GM19035 (cell line): ENCODE measurements at regions not wholly inside any gene's neighbourhood (a gene's known extent, or its start where the extent isn't known, plus 50 kb on each side); places are given as distances from the start of the nearest gene placed in this dataset.

Experiments
- ATAC-seq: cut with Tn5 transposase; IDR thresholded peaks from one replicate; pipeline ENCODE4 v1.9.1; 2021; ENCODE audit not compliant: unreplicated experiment

- no peak for ATAC-seq
Observed at GRCh38 chr6:43910638-43911353, 140.8 kb downstream of the VEGFA start.

GRCh38 chr6:43910149-43910637 lies 140.2 kb downstream of the VEGFA start:
- no peak for ATAC-seq

DNA sequence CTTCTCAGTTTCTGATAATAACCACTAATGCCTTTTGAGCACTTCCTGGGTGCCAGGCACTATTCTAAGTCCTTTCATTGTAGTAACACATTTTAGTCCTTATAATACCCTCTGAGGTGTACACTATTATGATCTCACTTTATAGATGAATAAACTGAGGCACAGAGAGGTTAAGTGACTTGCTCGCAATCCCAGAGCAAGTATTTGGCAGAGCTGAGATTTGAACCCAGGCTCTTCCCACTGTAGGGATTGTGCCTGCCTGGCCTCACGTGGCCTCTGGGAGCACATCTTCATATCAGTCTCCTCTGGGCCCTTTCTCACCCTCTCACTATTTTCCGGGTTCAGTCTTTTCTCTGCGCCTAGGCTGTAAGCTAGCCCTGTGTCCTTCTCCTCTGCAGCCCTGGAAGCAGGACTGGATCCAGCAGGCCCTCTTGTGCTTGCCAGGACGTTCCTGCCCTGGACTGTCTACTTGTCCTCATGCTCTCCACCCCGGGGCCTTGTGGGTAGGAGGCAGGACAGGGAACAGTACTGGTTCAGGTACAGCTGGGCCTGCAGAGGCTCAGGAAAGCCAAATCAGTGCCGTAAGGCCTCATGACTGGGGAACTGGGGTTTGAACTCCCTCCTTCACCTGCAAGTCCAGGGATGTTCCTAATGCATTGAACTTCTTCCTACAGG lies 139.6 kb downstream of the VEGFA start:
- no peak for ATAC-seq

DNA sequence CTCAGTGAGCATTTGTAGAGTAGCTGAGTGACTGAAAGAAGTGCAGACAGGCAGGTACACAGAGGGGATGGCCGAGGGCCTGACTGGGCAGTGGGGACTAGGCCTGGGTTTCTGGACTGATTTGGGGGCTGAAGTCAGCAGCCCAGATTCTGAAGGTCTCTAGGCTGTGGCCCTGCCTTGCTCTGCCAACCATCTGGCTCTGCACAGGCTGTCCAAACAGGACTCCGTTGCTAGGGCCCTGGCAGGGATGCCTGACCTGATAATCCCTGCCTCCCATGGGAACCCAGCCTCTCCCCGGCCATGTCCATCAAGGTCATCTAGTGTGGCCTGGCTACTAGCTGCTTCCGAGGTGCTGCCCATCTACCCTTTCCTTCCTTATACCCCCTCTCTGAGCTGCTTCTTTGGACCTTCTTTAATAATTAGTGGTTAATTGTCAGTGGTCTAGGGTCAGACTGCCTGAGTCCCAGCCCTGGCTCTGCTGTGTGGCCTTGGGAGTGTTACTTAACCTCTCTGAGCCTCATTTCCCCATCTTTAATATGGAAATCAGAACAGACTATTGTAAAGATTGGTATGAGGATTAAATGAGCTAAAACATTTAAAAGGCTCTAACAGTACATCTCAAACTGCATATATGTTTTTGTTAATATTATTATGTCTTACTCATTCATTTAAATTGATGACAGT lies 137.9 kb downstream of the VEGFA start:
- no peak for ATAC-seq

DNA sequence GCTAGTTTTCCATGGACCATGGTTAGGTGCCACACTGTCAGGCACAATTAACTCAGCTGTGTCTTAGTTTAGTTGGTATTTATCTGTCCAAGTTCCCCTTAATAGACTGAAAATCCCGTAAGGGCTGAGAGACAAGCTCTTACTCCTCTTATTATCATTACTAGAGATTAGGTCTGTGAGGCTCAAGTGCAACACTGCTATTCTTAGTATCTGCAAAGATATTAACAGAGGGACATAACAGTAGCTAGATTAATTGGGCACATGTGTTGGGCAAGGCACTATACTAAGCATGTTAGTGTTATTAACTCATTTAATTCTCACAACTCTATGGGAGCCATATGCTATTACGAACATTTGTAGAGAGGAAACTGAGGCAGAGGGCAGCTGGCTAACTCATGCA lies 137.3 kb downstream of the VEGFA start:
- no peak for ATAC-seq

GRCh38 chr6:43904311-43905123 lies 134.5 kb downstream of the VEGFA start:
- no peak for ATAC-seq

GRCh38 chr6:43903739-43904290 lies 133.8 kb downstream of the VEGFA start:
- no peak for ATAC-seq

GRCh38 chr6:43901733-43902230 lies 131.8 kb downstream of the VEGFA start:
- no peak for ATAC-seq

GRCh38 chr6:43900916-43901732 lies 131.1 kb downstream of the VEGFA start:
- ATAC-seq: no peak

DNA sequence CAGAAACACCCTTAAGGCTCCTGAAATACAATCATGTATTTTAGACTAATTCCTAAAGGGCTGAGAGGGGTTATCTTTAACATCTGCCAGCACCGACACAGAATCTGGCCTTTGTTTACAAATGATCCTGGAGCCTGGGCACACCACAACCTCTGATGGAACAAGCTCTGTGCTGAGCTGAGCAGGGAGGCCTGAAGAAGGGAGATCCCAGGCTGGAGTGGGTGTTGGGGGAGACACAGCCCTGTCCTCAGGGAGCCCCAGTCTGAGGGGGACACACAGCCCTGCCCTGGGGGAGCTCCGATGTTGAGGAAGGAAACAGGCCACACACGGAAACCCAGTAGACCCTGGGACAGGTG lies 130.5 kb downstream of the VEGFA start:
- ATAC-seq: no peak

DNA sequence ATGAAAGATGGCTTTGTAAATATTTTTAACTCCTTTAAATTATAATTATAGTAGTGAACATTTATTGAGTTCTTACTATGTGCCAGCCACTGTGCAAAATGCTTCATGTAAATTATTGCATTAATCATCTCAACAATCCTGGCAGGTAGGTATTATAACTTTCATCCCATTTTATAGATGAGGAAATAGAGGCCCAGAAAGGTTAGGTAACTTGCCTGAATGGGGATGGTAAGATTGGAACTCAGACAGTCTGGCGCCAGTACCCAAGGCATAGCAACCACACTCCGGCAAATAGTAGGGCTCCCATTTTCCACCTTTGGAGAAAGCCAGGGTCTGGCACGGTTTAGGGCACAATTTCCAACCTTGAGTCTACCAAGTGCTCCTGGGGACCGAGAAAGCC lies 129.8 kb downstream of the VEGFA start:
- no peak for ATAC-seq

DNA sequence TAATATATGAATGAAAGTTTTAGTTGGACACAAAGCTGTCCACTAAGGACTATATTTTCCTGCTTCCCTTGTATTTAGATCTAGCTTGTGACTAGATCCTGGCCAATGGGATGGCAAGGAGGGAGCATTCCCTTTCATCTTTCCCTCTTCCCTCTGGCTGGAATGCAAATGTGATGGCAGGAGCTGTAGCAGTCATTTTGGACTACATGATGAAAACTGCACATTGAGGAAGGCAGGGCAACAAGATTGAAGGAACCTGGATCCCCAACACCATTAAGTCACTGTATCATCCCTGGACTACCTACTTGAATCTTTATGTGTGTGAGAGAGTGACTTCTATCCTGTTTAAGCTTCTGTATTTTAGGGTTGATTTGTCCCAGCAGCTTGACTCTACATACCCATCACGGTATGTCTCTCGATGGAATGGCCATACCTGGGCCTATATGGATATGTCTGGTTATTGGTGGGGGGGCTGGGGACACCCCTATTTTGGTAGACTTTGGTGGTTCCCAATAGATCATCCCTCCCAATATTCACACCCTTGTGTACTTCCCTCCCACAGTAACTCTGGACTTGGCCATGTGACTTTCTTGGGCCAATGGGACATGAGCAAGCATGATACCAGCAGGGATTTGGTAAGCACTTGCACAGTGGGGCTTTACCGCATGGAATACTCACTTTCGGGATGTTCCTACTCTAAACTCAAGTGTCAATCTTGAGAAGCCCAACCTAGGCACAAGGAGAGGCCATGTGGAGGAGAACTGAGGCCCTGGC lies 128.5 kb downstream of the VEGFA start:
- no peak for ATAC-seq

DNA sequence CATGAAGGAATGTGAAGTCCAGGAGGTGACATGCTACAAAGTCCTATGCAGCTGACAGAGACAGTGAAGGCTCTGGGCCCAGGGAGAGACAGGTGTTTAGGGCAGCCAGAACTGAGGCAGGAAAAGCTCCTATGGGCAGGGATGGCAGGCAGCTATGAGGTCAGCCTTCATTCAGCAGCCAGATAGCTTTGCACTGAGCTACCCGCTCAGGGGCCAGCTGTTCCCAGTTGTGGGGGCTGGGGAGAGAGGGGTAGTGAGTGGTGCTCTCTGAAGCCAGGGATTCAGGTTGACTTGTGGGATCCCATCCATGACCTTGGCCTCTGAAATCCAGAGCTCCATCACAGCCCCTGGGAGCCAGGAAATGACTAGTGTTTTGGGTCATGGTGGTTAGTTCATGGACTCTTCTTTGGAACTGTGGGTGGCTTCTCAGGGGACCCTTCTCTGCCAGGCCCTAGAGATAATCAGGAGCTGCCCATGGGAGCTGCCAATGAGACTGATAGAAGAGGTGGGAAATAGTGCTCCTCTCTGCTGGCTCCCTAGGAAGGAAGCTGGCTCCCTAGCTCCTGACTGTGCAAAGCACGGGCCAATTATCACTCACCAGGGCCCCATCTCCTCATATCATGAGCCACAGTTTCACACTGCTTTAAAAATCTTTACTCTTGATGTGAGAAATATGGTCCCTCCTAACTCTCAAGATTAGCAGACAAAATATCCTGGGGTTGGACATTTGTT lies 127.7 kb downstream of the VEGFA start:
- ATAC-seq: no peak

GRCh38 chr6:43896329-43897255 lies 126.6 kb downstream of the VEGFA start:
- ATAC-seq: no peak

GRCh38 chr6:43895656-43896328 lies 125.8 kb downstream of the VEGFA start:
- ATAC-seq: no peak

- ATAC-seq: no peak
Observed at GRCh38 chr6:43893073-43893472, 123.1 kb downstream of the VEGFA start.
